ENCODE measurements at regions not wholly inside any gene's neighbourhood (a gene's known extent, or its start where the extent isn't known, plus 50 kb on each side); places are given as distances from the start of the nearest gene placed in this dataset.
A peak's percentile ranks its signal among the peaks of the same experiment; 100 is the strongest.
"Not testable (repeated sequence)": the region's sequence is repeated elsewhere in the genome, so short reads cannot be mapped to it uniquely, and the experiment has no call there.

- WGBS, 5 donors, result 51 to 58% (median 53%) methylated on average over 5 of the region's 5 CpGs
- Histone ChIP-seq H3K27ac (no peak overlapping the region), H3K4me1 (peaks cover 0 to 31% (median 14%) of the 10 kb centered on the region in 6 donors), H3K27me3 (replicated peaks in 1 of 7) (peaks cover 0 to 10% (median 0%) of the 10 kb centered on the region in 7 donors), H3K36me3 (no peaks in the 10 kb centered on the region), H3K4me3 (no peak overlapping the region), H3K9me3 (peaks cover 0 to 6% (median 0%) of the 10 kb centered on the region in 8 donors)
- no peak for TF ChIP-seq POLR2AphosphoS5 (IDR thresholded peaks at IDR 0.05)
- peak in 4 of 11 experiments; percentile 9 to 60 (median 38) for TF ChIP-seq CTCF (IDR thresholded peaks at IDR 0.05 in 8 of 11, conservative IDR thresholded peaks at IDR 0.05 in 3 of 11)
- no peak for TF ChIP-seq POLR2A (IDR thresholded peaks at IDR 0.05)
- no peak for DNase-seq
- intact Hi-C loops (cut with DNase I; ENCODE audit: low total_unique reads), result loop anchor here (2.0 kb wide), 1 partner anchor 98 kb away; no protein-coding TSS in a partner anchor
These were observed 73.0 kb upstream of the PRSS3 start for GRCh38 chr9:33722359-33722675.

GRCh38 chr9:33728613-33729012, 66.7 kb upstream of the PRSS3 start:
- intact Hi-C loops (cut with DNase I; ENCODE audit: low total_unique reads), result no loop called here
- TF ChIP-seq POLR2AphosphoS5 (IDR thresholded peaks at IDR 0.05), result no peak
- no peak for TF ChIP-seq POLR2A (IDR thresholded peaks at IDR 0.05)
- TF ChIP-seq CTCF (IDR thresholded peaks at IDR 0.05 in 8 of 11, conservative IDR thresholded peaks at IDR 0.05 in 3 of 11), result no peak
- WGBS, 5 donors, result 75 to 95% (median 89%) methylated on average over 1 of the region's 1 CpG

GRCh38 chr9:33731142-33731541, 64.2 kb upstream of the PRSS3 start:
- WGBS, 5 donors, result 60 to 76% (median 72%) methylated on average over 4 of the region's 4 CpGs
- no peak for TF ChIP-seq POLR2A (IDR thresholded peaks at IDR 0.05)
- no peak for TF ChIP-seq POLR2AphosphoS5 (IDR thresholded peaks at IDR 0.05)
- no peak for TF ChIP-seq CTCF (IDR thresholded peaks at IDR 0.05 in 8 of 11, conservative IDR thresholded peaks at IDR 0.05 in 3 of 11)
- DNase-seq, result no peak
- H3K4me3 ChIP-seq, result no peak overlapping the region
- peaks cover 0 to 21% (median 0%) of the 10 kb centered on the region in 8 donors for H3K9me3 ChIP-seq
- intact Hi-C loops (cut with DNase I; ENCODE audit: low total_unique reads), result no loop called here
- no peaks in the 10 kb centered on the region for H3K36me3 ChIP-seq
- no peaks in the 10 kb centered on the region for H3K4me1 ChIP-seq
- no peak overlapping the region for H3K27ac ChIP-seq
- peaks cover 0 to 19% (median 0%) of the 10 kb centered on the region in 7 donors for H3K27me3 ChIP-seq (replicated peaks in 1 of 7)

More at GRCh38 chr9:33728613-33729012, 66.7 kb upstream of the PRSS3 start:
- no peak overlapping the region for H3K27ac ChIP-seq
- peaks cover 0 to 4% (median 0%) of the 10 kb centered on the region in 7 donors for H3K27me3 ChIP-seq (replicated peaks in 1 of 7)
- H3K4me3 ChIP-seq, result no peak overlapping the region
- H3K9me3 ChIP-seq, result peaks cover 0 to 21% (median 0%) of the 10 kb centered on the region in 8 donors
- H3K36me3 ChIP-seq, result no peaks in the 10 kb centered on the region
- H3K4me1 ChIP-seq, result no peaks in the 10 kb centered on the region
- DNase-seq, result no peak

GRCh38 chr9:33731625-33732024, 63.7 kb upstream of the PRSS3 start:
- H3K4me1 ChIP-seq, result no peaks in the 10 kb centered on the region
- no peak overlapping the region for H3K27ac ChIP-seq
- no peak for TF ChIP-seq CTCF (IDR thresholded peaks at IDR 0.05 in 8 of 11, conservative IDR thresholded peaks at IDR 0.05 in 3 of 11)
- no peak for TF ChIP-seq POLR2A (IDR thresholded peaks at IDR 0.05)
- no peak for TF ChIP-seq POLR2AphosphoS5 (IDR thresholded peaks at IDR 0.05)
- peaks cover 0 to 18% (median 0%) of the 10 kb centered on the region in 8 donors for H3K9me3 ChIP-seq
- H3K36me3 ChIP-seq, result no peaks in the 10 kb centered on the region
- peaks cover 0 to 19% (median 0%) of the 10 kb centered on the region in 7 donors for H3K27me3 ChIP-seq (replicated peaks in 1 of 7)
- WGBS, 5 donors, result 58 to 85% (median 68%) methylated on average over 2 of the region's 2 CpGs
- no peak overlapping the region for H3K4me3 ChIP-seq
- DNase-seq, result no peak
- intact Hi-C loops (cut with DNase I; ENCODE audit: low total_unique reads), result no loop called here

- peaks cover 0 to 20% (median 0%) of the 10 kb centered on the region in 7 donors for H3K27me3 ChIP-seq (replicated peaks in 1 of 7)
- WGBS, 5 donors, result 81 to 92% (median 86%) methylated on average over 5 of the region's 5 CpGs
- DNase-seq; intact Hi-C loops (cut with DNase I; ENCODE audit: low total_unique reads); H3K36me3 ChIP-seq; H3K27ac ChIP-seq; H3K4me1 ChIP-seq; H3K4me3 ChIP-seq: not testable (repeated sequence)
- H3K9me3 ChIP-seq, result peaks cover 0 to 14% (median 2%) of the 10 kb centered on the region in 8 donors
These were observed 61.0 kb upstream of the PRSS3 start for GRCh38 chr9:33734247-33734940.

- H3K4me3 ChIP-seq; H3K36me3 ChIP-seq; DNase-seq; H3K4me1 ChIP-seq; H3K27ac ChIP-seq; intact Hi-C loops (cut with DNase I; ENCODE audit: low total_unique reads): not testable (repeated sequence)
- Histone ChIP-seq H3K9me3 (peaks cover 0 to 21% (median 10%) of the 10 kb centered on the region in 8 donors), H3K27me3 (replicated peaks in 1 of 7) (peaks cover 0 to 20% (median 0%) of the 10 kb centered on the region in 7 donors)
- WGBS, 5 donors, result 71 to 89% (median 85%) methylated on average over 6 of the region's 6 CpGs
These were observed 60.2 kb upstream of the PRSS3 start for GRCh38 chr9:33734941-33735835.
